Ovary (tissue), 7 donors: ENCODE measurements at regions not wholly inside any gene's neighbourhood (a gene's known extent, or its start where the extent isn't known, plus 50 kb on each side); places are given as distances from the start of the nearest gene placed in this dataset.

ENCODE experiments used
- DNase-seq, 5 donors: peaks; one replicate each; pipeline ENCODE4 v3.0.0-alpha.2; 2019 to 2020
- H3K27ac ChIP-seq, 2 donors: fragments of 200-600 bp; one replicate each; pipeline versions ENCODE4 v1.5.1 to v1.8.0; 2019 to 2022
- H3K27me3 ChIP-seq: fragments of 200-600 bp; one replicate; pipeline ENCODE4 v1.8.0; 2022
- H3K36me3 ChIP-seq: fragments of 200-600 bp; sonication (generic); one replicate; pipeline ENCODE4 v1.5.1; 2019
- H3K4me1 ChIP-seq: one replicate; pipeline ENCODE4 v1.8.1; 2013; ENCODE audit warnings: mild to moderate bottlenecking, moderate library complexity; ENCODE audit not compliant: insufficient read depth
- H3K4me3 ChIP-seq: fragments of 200-600 bp; sonication (generic); one replicate; pipeline ENCODE4 v1.5.1; 2017
- H3K9me3 ChIP-seq, 2 donors: fragments of 200-600 bp in 1 of 2; sonication (generic) in 1 of 2; one replicate each; pipeline versions ENCODE4 v1.5.1 to v1.8.1; 2013 to 2019; ENCODE audit warnings: mild to moderate bottlenecking in 1 of 2, moderate library complexity in 1 of 2
- CTCF ChIP-seq, 3 donors: fragments of 450-650 bp in 2 of 3; fragments of 200-600 bp in 1 of 3; IDR thresholded peaks; one replicate each; pipeline versions ENCODE4 v1.5.1 to v1.8.0; 2016 to 2022; ENCODE audit warnings: antibody characterized with exemption in 3 of 3, mild to moderate bottlenecking in 1 of 3
- EP300 ChIP-seq: sonication (generic); formaldehyde crosslinking; IDR thresholded peaks from one replicate; pipeline ENCODE4 v1.6.1; 2017; ENCODE audit warnings: antibody characterized with exemption
- POLR2A ChIP-seq: fragments of 450-650 bp; IDR thresholded peaks from one replicate; pipeline ENCODE4 v1.6.1; 2017; ENCODE audit warnings: antibody characterized with exemption, mild to moderate bottlenecking, moderate library complexity
- WGBS, 3 donors: extraction: QIAGEN DNeasy Blood & Tissue Kit in 1 of 3; methylation state at CpG; one replicate each; pipeline versions ENCODE4 v1.1.5 to v1.1.7; 2013 to 2017; 5-methylcytosine and 5-hydroxymethylcytosine counted together
- intact Hi-C, 4 donors: fragments of 100-400 bp; cut with DNase I; formaldehyde crosslinking; loops; one replicate each; pipeline versions ENCODE4 v1.11.0 to v1.15.1; 2022 to 2023
- donor health status: DM: no; HTN: no; CAD: no; lungs with moderate emphysema.
- donor health status: DM: no; HTN: no; CAD: no.
- donor health status: Bipolar disorder and iron deficiency.
- donor health status: DM: no; HTN: no; CAD: no.
- donor health status: DM: yes; HTN: yes; CAD: no.

- no peak for TF ChIP-seq EP300
- no peak for TF ChIP-seq CTCF (IDR thresholded peaks at IDR 0.05)
- no peak for TF ChIP-seq POLR2A
- Histone ChIP-seq H3K9me3 (no peaks in the 10 kb centered on the region), H3K27ac (no peak overlapping the region), H3K4me3 (no peak overlapping the region), H3K4me1 (no peaks in the 10 kb centered on the region), H3K27me3 (no peaks in the 10 kb centered on the region), H3K36me3 (no peaks in the 10 kb centered on the region)
- no peak for DNase-seq
- intact Hi-C loops = no loop called here
Observed at GRCh38 chr12:84016956-84017355, 895.6 kb downstream of the SLC6A15 start.

- Histone ChIP-seq H3K9me3 (no peaks in the 10 kb centered on the region), H3K27me3 (no peaks in the 10 kb centered on the region), H3K36me3 (no peaks in the 10 kb centered on the region), H3K4me1 (no peaks in the 10 kb centered on the region), H3K4me3 (no peak overlapping the region), H3K27ac (no peak overlapping the region)
- DNase-seq = no peak
- intact Hi-C loops = no loop called here
- TF ChIP-seq EP300 = no peak
- no peak for TF ChIP-seq CTCF (IDR thresholded peaks at IDR 0.05)
- TF ChIP-seq POLR2A = no peak
Observed at GRCh38 chr12:83997423-83997822, 915.2 kb downstream of the SLC6A15 start.

GRCh38 chr12:83996671-83997070 lies 915.9 kb downstream of the SLC6A15 start:
- Histone ChIP-seq H3K27me3 (no peaks in the 10 kb centered on the region), H3K4me1 (no peaks in the 10 kb centered on the region), H3K4me3 (no peak overlapping the region), H3K27ac (no peak overlapping the region), H3K9me3 (no peaks in the 10 kb centered on the region), H3K36me3 (no peaks in the 10 kb centered on the region)
- WGBS, 3 donors = 84 to 88% (median 88%) methylated on average over 1 of the region's 1 CpG
- TF ChIP-seq CTCF (IDR thresholded peaks at IDR 0.05) = no peak
- intact Hi-C loops = no loop called here
- DNase-seq = no peak

- H3K36me3 ChIP-seq = no peaks in the 10 kb centered on the region
- no peak for DNase-seq
- no peak overlapping the region for H3K4me3 ChIP-seq
- no peaks in the 10 kb centered on the region for H3K9me3 ChIP-seq
- H3K27me3 ChIP-seq = no peaks in the 10 kb centered on the region
- no peak overlapping the region for H3K27ac ChIP-seq
- TF ChIP-seq POLR2A (no peak), EP300 (no peak), CTCF (IDR thresholded peaks at IDR 0.05) (no peak)
- H3K4me1 ChIP-seq = no peaks in the 10 kb centered on the region
- intact Hi-C loops = no loop called here
- WGBS, 3 donors = 80 to 86% (median 82%) methylated on average over 2 of the region's 2 CpGs
Observed at GRCh38 chr12:83985084-83985483, 927.5 kb downstream of the SLC6A15 start.

GRCh38 chr12:83980398-83980797 lies 932.2 kb downstream of the SLC6A15 start:
- Histone ChIP-seq H3K36me3 (no peaks in the 10 kb centered on the region), H3K27me3 (no peaks in the 10 kb centered on the region), H3K4me3 (no peak overlapping the region), H3K4me1 (no peaks in the 10 kb centered on the region), H3K27ac (no peak overlapping the region), H3K9me3 (no peaks in the 10 kb centered on the region)
- no peak for DNase-seq
- intact Hi-C loops = no loop called here
- TF ChIP-seq EP300 (no peak), CTCF (IDR thresholded peaks at IDR 0.05) (no peak), POLR2A (no peak)
